HG03378 (cell line): ENCODE measurements at regions not wholly inside any gene's neighbourhood (a gene's known extent, or its start where the extent isn't known, plus 50 kb on each side); places are given as distances from the start of the nearest gene placed in this dataset.

Experiments
- ATAC-seq: cut with Tn5 transposase; IDR thresholded peaks from one replicate; pipeline ENCODE4 v1.9.1; 2021; ENCODE audit warnings: mild to moderate bottlenecking, moderate library complexity; ENCODE audit not compliant: unreplicated experiment

GRCh38 chr13:27014406-27015359 is 156.9 kb downstream of the USP12 start:
- no peak for ATAC-seq

- ATAC-seq = no peak
Observed at GRCh38 chr13:27012482-27013197, 159.0 kb downstream of the USP12 start.

- ATAC-seq = no peak
Observed at GRCh38 chr13:27011661-27012060, 159.9 kb downstream of the USP12 start.

- ATAC-seq = no peak
Observed at GRCh38 chr13:27008733-27009132, 162.9 kb downstream of the USP12 start.

- ATAC-seq = no peak
Observed at GRCh38 chr13:27007166-27007565, 164.4 kb downstream of the USP12 start.

- ATAC-seq = no peak
Observed at GRCh38 chr13:27006519-27007161, 165.0 kb downstream of the USP12 start.

GRCh38 chr13:27005976-27006518 is 165.6 kb downstream of the USP12 start:
- ATAC-seq = no peak

- ATAC-seq = no peak
Observed at GRCh38 chr13:27005556-27005955, 166.1 kb downstream of the USP12 start.

GRCh38 chr13:27004866-27005265 is 166.7 kb downstream of the USP12 start:
- ATAC-seq = no peak

- ATAC-seq = no peak
Observed at GRCh38 chr13:27004326-27004725, 167.3 kb downstream of the USP12 start.

GRCh38 chr13:27001705-27002104 is 169.9 kb downstream of the USP12 start:
- ATAC-seq = no peak

GRCh38 chr13:27000686-27001085 is 170.9 kb downstream of the USP12 start:
- ATAC-seq = no peak

GRCh38 chr13:26999499-26999898 is 172.1 kb downstream of the USP12 start:
- no peak for ATAC-seq

GRCh38 chr13:26998292-26998691 is 173.3 kb downstream of the USP12 start:
- no peak for ATAC-seq

- ATAC-seq = peak; percentile 96
Observed at GRCh38 chr13:26996965-26997752, 174.5 kb downstream of the USP12 start.

GRCh38 chr13:26995159-26995558 is 176.5 kb downstream of the USP12 start:
- no peak for ATAC-seq

GRCh38 chr13:26993780-26994179 is 177.8 kb downstream of the USP12 start:
- no peak for ATAC-seq

- no peak for ATAC-seq
Observed at GRCh38 chr13:26992951-26993719, 178.5 kb downstream of the USP12 start.

GRCh38 chr13:26991508-26992181 is 180.0 kb downstream of the USP12 start:
- no peak for ATAC-seq
